ENCODE measurements at regions not wholly inside any gene's neighbourhood (a gene's known extent, or its start where the extent isn't known, plus 50 kb on each side); places are given as distances from the start of the nearest gene placed in this dataset.

DNA sequence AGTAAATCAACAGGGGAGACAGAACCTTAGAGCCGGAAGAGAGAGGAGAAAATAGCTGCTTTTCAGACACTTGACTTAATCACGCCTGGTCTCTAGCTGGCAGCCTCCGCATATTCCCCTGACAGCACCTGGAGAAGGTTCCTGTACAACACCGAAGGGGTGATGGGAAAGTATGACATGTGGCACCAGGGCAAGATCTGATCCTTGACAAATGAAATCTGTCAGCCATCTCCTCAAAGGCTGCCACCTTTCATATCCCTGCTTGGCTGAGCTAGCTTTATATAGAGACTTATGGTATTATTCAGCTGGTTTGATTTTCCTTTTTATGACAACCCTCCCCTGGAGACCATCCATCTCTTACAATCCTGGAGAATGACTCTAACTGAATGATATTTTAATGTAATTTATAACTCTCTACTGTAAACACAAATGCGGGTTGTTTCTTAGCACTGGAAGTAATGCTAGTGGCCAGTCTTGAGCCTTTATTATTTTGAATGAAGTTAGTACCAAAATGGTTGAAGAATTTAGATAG lies 1205.3 kb upstream of the CDH8 start:
- DNase-seq (ENCODE audit: low read depth) = no peak
- TF ChIP-seq, protein P1, sequence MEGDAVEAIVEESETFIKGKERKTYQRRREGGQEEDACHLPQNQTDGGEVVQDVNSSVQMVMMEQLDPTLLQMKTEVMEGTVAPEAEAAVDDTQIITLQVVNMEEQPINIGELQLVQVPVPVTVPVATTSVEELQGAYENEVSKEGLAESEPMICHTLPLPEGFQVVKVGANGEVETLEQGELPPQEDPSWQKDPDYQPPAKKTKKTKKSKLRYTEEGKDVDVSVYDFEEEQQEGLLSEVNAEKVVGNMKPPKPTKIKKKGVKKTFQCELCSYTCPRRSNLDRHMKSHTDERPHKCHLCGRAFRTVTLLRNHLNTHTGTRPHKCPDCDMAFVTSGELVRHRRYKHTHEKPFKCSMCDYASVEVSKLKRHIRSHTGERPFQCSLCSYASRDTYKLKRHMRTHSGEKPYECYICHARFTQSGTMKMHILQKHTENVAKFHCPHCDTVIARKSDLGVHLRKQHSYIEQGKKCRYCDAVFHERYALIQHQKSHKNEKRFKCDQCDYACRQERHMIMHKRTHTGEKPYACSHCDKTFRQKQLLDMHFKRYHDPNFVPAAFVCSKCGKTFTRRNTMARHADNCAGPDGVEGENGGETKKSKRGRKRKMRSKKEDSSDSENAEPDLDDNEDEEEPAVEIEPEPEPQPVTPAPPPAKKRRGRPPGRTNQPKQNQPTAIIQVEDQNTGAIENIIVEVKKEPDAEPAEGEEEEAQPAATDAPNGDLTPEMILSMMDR (conservative IDR thresholded peaks at IDR 0.05; ENCODE audit: low read depth, low read length) = no peak
- no peak overlapping the region for H3K4me3 ChIP-seq (ENCODE audit: low read depth, low read length)

DNA sequence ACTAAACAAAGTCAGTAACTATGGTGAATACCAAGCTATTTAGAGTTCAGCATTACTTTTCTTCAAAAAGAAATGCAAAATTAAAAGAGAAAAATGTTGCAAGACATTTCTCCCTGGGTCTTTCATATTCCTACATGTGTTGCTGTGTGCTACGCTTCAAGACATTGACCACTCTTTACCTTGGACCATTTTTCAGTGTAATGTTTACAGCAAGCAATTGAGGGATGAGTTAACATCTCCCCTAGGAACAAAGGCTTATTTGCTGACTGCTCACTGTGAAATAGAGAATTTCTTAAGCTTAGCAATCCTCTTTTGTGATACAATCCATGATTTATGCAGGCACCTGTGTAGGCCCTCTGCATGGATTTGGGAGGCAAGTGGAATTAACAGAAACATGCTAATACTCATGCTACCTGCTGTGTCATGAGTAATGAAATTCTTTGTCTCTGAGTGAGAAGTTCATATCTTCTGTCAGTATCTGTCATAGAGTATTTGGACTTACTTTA lies 1202.9 kb upstream of the CDH8 start:
- no peak for DNase-seq (ENCODE audit: low read depth)
- no peak overlapping the region for H3K4me3 ChIP-seq (ENCODE audit: low read depth, low read length)
- TF ChIP-seq, protein P1 (conservative IDR thresholded peaks at IDR 0.05; ENCODE audit: low read depth, low read length) = no peak

- TF ChIP-seq, protein P1 (conservative IDR thresholded peaks at IDR 0.05; ENCODE audit: low read depth, low read length) = no peak
- no peak overlapping the region for H3K4me3 ChIP-seq (ENCODE audit: low read depth, low read length)
- DNase-seq (ENCODE audit: low read depth) = no peak
Observed at GRCh38 chr16:63230421-63231040, 1194.3 kb upstream of the CDH8 start.

GRCh38 chr16:63228259-63228658 lies 1192.0 kb upstream of the CDH8 start:
- H3K4me3 ChIP-seq (ENCODE audit: low read depth, low read length) = no peak overlapping the region
- TF ChIP-seq, protein P1 (conservative IDR thresholded peaks at IDR 0.05; ENCODE audit: low read depth, low read length) = no peak
- DNase-seq (ENCODE audit: low read depth) = no peak

GRCh38 chr16:63223851-63224250 lies 1187.6 kb upstream of the CDH8 start:
- no peak overlapping the region for H3K4me3 ChIP-seq (ENCODE audit: low read depth, low read length)
- TF ChIP-seq, protein P1 (conservative IDR thresholded peaks at IDR 0.05; ENCODE audit: low read depth, low read length) = no peak
- DNase-seq (ENCODE audit: low read depth) = no peak

DNA sequence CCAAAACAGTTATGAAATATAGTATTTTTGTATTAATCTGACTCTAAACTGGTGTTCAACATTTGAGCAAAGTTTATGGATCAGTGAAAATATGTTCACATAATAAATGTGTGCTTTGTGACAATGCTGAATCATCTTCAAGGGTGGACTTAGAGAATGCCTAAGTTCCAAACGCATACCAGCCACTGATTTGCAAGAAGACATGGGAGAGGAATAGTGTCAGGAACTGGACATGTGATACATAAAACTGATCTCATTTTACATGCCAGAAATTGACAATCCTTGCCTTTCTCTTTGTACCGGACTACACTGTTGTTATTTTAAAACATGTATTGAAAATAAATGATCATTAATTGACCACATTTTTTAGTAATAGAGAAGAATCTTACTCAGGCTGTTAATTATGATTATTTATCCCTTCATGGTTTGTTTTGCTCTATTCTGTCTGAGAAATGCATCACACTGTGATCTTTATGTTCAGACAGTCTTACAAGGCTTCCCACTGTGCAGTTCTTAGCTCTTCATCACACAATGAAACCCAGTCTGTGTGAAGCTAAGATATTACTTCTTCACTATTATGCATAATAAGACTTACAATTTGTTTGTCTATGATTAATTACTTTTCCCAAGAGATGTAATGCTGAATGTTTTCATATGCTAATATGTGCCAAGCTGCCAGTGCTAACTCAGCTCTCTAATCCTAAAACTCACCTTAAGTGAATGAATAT lies 1180.6 kb upstream of the CDH8 start:
- H3K4me3 ChIP-seq (ENCODE audit: low read depth, low read length) = no peak overlapping the region
- TF ChIP-seq, protein P1 (conservative IDR thresholded peaks at IDR 0.05; ENCODE audit: low read depth, low read length) = no peak
- DNase-seq (ENCODE audit: low read depth) = no peak
